Adrenal gland (tissue), 5 donors: ENCODE measurements at regions not wholly inside any gene's neighbourhood (a gene's known extent, or its start where the extent isn't known, plus 50 kb on each side); places are given as distances from the start of the nearest gene placed in this dataset.

ENCODE experiments used
- POLR2A ChIP-seq, 2 donors: fragments of 450-650 bp; IDR thresholded peaks; one replicate each; pipeline ENCODE4 v1.6.1; 2017; ENCODE audit warnings: antibody characterized with exemption in 2 of 2, mild to moderate bottlenecking in 2 of 2, moderate library complexity in 1 of 2
- TF ChIP-seq, protein P1 (sequence below), 6 experiments: fragments of 450-650 bp in 4 of 6; fragments of 200-600 bp in 2 of 6; sonication (generic) in 1 of 6; IDR thresholded peaks; 1 replicate in 5 of 6; 2 replicates in 1 of 6; pipeline versions ENCODE4 v1.5.1 to v1.8.0; 2016 to 2021; ENCODE audit warnings: antibody characterized with exemption in 6 of 6, mild to moderate bottlenecking in 2 of 6, moderate library complexity in 1 of 6
- donor health status: DM: no; HTN: no; CAD: no.

DNA sequence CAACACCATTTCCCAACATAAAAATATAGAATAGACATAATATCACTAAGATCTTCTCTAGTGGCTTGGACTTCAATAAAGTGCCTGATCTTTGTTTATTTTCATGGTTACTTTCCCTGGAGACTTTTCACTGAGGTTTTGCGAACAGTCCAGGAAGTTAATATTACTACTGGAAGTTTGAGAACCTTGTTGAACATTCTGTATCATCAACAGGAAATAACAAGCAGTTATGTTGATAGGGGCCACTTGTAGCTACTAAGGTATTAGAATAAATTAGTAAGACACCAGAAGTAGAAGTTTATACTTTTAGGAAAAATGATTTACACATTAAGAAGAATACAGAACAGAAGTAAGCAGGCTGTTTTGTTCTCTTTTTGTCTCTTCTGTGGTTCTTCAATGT lies 180.2 kb downstream of the TFAP2B start:
- TF ChIP-seq, protein P1, sequence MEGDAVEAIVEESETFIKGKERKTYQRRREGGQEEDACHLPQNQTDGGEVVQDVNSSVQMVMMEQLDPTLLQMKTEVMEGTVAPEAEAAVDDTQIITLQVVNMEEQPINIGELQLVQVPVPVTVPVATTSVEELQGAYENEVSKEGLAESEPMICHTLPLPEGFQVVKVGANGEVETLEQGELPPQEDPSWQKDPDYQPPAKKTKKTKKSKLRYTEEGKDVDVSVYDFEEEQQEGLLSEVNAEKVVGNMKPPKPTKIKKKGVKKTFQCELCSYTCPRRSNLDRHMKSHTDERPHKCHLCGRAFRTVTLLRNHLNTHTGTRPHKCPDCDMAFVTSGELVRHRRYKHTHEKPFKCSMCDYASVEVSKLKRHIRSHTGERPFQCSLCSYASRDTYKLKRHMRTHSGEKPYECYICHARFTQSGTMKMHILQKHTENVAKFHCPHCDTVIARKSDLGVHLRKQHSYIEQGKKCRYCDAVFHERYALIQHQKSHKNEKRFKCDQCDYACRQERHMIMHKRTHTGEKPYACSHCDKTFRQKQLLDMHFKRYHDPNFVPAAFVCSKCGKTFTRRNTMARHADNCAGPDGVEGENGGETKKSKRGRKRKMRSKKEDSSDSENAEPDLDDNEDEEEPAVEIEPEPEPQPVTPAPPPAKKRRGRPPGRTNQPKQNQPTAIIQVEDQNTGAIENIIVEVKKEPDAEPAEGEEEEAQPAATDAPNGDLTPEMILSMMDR (IDR thresholded peaks at IDR 0.05) = no peak
- no peak for TF ChIP-seq POLR2A (IDR thresholded peaks at IDR 0.05)
